ENCODE measurements at regions not wholly inside any gene's neighbourhood (a gene's known extent, or its start where the extent isn't known, plus 50 kb on each side); places are given as distances from the start of the nearest gene placed in this dataset.

DNA sequence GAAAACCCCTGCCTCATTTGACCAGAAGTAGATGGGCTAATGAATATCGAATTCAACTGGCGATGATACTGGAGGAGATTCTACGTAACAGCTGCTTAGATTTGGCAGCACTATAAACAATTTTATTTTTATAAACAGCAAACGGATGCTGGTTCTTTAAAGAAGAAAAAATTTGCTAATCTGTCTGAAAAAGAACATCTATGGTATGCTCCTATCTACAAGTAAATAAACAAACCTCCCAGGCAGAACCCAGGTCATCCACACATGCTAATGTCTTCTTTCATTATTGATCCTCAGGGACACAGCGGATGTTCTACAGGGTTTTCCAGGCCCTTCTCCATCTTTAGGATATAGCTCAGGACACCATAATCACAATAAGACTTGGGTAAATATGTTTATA lies 291.3 kb downstream of the ALDH8A1 start:
- Mint-ChIP-seq H3K4me1 (ENCODE audit: low read depth) (peaks cover 5% of the 10 kb centered on the region), H3K9me3 (ENCODE audit: low read depth) (no peaks in the 10 kb centered on the region), H3K36me3 (ENCODE audit: insufficient read depth) (no peaks in the 10 kb centered on the region), H3K4me3 (ENCODE audit: low read depth) (no peak overlapping the region), H3K27me3 (no peaks in the 10 kb centered on the region), H3K27ac (no peak overlapping the region)
- DNase-seq (ENCODE audit: low spot score, unreplicated experiment) = no peak
- TF ChIP-seq, protein P1, sequence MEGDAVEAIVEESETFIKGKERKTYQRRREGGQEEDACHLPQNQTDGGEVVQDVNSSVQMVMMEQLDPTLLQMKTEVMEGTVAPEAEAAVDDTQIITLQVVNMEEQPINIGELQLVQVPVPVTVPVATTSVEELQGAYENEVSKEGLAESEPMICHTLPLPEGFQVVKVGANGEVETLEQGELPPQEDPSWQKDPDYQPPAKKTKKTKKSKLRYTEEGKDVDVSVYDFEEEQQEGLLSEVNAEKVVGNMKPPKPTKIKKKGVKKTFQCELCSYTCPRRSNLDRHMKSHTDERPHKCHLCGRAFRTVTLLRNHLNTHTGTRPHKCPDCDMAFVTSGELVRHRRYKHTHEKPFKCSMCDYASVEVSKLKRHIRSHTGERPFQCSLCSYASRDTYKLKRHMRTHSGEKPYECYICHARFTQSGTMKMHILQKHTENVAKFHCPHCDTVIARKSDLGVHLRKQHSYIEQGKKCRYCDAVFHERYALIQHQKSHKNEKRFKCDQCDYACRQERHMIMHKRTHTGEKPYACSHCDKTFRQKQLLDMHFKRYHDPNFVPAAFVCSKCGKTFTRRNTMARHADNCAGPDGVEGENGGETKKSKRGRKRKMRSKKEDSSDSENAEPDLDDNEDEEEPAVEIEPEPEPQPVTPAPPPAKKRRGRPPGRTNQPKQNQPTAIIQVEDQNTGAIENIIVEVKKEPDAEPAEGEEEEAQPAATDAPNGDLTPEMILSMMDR (IDR thresholded peaks at IDR 0.05; ENCODE audit: unreplicated experiment) = no peak

DNA sequence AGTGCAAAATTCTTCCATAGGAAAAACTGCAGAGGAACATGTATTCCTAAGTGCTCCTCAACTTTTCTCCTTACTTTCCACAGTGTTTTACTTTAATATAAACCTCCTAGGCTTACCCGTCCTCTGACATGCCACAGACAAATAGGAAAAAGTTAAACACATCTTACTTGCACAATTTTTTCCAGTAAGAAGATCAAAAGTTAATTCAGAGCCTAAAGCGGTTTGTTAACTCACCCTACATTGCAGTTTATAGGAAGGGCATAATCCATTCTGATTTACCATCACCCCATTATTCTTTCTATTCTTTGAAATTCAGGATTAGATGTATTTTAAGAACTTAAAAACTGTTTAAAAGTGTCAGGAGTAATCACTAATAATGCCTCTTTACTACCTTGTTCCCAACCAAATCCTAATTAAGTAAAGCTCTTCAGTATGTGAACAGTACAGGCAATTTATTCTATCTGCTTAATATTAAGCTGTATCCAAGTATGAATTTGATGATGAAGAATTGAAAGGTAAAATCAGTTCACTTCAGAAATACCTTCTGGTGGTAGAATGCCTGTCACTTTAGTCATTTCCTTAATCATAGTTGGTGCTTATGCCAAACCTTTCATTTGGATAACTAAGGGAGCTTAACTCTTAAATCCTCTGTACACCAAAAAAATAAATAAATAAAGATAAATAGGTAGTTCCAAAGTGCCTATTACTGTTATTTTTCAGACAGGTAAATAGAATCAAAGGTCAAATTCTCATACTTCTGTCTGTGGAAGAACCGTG lies 292.0 kb downstream of the ALDH8A1 start:
- no peaks in the 10 kb centered on the region for H3K9me3 Mint-ChIP-seq (ENCODE audit: low read depth)
- no peaks in the 10 kb centered on the region for H3K27me3 Mint-ChIP-seq
- DNase-seq (ENCODE audit: low spot score, unreplicated experiment) = no peak
- no peaks in the 10 kb centered on the region for H3K36me3 Mint-ChIP-seq (ENCODE audit: insufficient read depth)
- no peak overlapping the region for H3K27ac Mint-ChIP-seq
- TF ChIP-seq, protein P1 (IDR thresholded peaks at IDR 0.05; ENCODE audit: unreplicated experiment) = no peak
- H3K4me3 Mint-ChIP-seq (ENCODE audit: low read depth) = no peak overlapping the region
- H3K4me1 Mint-ChIP-seq (ENCODE audit: low read depth) = peaks cover 5% of the 10 kb centered on the region

DNA sequence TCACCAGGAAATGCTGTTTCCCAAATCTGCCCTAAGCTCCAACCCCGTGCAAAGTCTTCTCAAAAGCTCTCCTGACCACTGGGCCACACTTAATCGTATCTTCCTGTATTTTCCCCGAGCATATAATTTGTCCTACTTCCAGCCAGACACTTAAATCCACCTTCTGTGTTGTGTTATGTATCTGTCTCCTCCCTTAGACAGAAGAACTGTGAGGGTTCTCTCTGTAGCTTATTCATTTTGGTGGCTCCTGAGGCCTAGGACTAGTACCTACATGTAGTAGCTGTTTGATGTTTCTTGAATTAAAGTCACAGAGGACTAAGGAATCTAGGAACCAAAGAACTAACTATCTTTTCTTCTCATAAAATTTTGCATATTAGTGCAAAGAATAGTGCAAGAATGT lies 292.6 kb downstream of the ALDH8A1 start:
- Mint-ChIP-seq H3K27ac (no peak overlapping the region), H3K36me3 (ENCODE audit: insufficient read depth) (no peaks in the 10 kb centered on the region), H3K4me1 (ENCODE audit: low read depth) (peaks cover 5% of the 10 kb centered on the region), H3K9me3 (ENCODE audit: low read depth) (no peaks in the 10 kb centered on the region), H3K27me3 (no peaks in the 10 kb centered on the region), H3K4me3 (ENCODE audit: low read depth) (no peak overlapping the region)
- DNase-seq (ENCODE audit: low spot score, unreplicated experiment) = no peak
- TF ChIP-seq, protein P1 (IDR thresholded peaks at IDR 0.05; ENCODE audit: unreplicated experiment) = no peak

DNA sequence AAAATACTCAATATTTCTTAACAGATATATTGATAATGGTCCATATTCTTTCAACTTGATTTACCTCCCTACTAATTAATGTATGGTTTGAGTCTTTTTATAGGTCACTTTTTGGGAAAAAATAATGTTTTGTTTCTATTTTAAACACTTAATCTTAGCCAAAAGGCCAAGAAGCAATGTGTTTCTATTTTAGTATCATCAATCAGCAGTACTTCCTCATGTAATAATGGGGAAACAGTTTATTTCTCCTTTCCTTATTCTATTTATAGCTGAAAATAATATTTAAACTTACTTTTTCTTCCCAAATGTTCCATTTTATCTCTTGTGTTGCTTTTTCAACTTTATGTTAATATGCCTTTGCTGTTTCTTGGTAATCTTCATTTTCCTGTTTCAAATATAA lies 295.1 kb downstream of the ALDH8A1 start:
- no peaks in the 10 kb centered on the region for H3K27me3 Mint-ChIP-seq
- no peaks in the 10 kb centered on the region for H3K9me3 Mint-ChIP-seq (ENCODE audit: low read depth)
- no peak overlapping the region for H3K4me3 Mint-ChIP-seq (ENCODE audit: low read depth)
- no peaks in the 10 kb centered on the region for H3K36me3 Mint-ChIP-seq (ENCODE audit: insufficient read depth)
- no peak overlapping the region for H3K27ac Mint-ChIP-seq
- peaks cover 11% of the 10 kb centered on the region for H3K4me1 Mint-ChIP-seq (ENCODE audit: low read depth)
- TF ChIP-seq, protein P1 (IDR thresholded peaks at IDR 0.05; ENCODE audit: unreplicated experiment) = no peak
- no peak for DNase-seq (ENCODE audit: low spot score, unreplicated experiment)

DNA sequence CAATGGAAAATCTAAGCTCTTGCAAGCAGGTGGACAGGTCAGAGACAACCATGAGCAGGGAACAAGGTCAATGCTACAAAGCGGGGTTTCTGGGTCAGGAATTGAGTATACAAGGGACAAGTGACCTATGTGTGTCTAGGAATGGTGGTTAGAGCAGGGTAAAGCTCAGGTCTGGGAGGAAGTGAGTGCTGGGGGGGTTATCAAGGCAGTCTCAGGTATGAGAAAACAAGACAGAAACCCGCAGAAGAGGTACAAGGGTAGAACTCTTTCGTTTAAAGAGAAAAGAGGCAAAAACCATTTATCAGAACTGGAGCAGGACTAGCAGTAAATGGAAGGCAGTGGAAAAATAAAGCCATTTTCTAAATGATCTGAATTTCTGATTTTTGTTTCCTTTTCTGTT lies 298.4 kb downstream of the ALDH8A1 start:
- Mint-ChIP-seq H3K27me3 (no peaks in the 10 kb centered on the region), H3K36me3 (ENCODE audit: insufficient read depth) (no peaks in the 10 kb centered on the region), H3K27ac (no peak overlapping the region), H3K9me3 (ENCODE audit: low read depth) (peaks cover 6% of the 10 kb centered on the region), H3K4me3 (ENCODE audit: low read depth) (no peak overlapping the region), H3K4me1 (ENCODE audit: low read depth) (peaks cover 6% of the 10 kb centered on the region)
- DNase-seq (ENCODE audit: low spot score, unreplicated experiment) = no peak
- TF ChIP-seq, protein P1 (IDR thresholded peaks at IDR 0.05; ENCODE audit: unreplicated experiment) = no peak
